Stimulated activated CD4-positive, alpha-beta T cell treated with anti-CD3 and anti-CD28 coated beads, Interleukin-12 subunit alpha, Interleukin-12 subunit beta, amount 100 ng/mL, for 48 hours (primary cell): ENCODE measurements at regions not wholly inside any gene's neighbourhood (a gene's known extent, or its start where the extent isn't known, plus 50 kb on each side); places are given as distances from the start of the nearest gene placed in this dataset.
"Not testable (repeated sequence)": the region's sequence is repeated elsewhere in the genome, so short reads cannot be mapped to it uniquely, and the experiment has no call there.

ENCODE experiments used
- DNase-seq, 3 donors: peaks; one replicate each; pipeline ENCODE4 v3.0.0-alpha.2; 2020; ENCODE audit warnings: low read depth in 2 of 3, low spot score in 1 of 3

DNA sequence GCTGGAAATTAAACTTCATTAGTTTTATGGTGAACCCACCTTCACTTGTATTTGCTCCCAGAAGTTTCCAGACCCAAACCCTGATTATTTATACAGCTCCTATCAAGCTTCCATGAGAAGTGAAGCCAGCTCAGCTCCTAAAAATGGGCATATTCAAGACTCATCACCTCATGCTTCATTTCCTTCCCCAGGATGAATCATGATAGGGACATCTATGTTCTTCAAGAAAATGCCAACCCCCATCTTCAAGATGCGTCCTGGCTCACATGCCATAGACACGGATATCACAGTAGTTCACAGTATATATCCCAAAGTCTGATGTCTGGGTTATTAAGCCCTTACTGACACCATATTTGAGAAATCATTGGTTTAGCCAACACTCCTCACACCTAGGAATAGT is 217.6 kb downstream of the NPR3 start:
- DNase-seq, result no peak

DNA sequence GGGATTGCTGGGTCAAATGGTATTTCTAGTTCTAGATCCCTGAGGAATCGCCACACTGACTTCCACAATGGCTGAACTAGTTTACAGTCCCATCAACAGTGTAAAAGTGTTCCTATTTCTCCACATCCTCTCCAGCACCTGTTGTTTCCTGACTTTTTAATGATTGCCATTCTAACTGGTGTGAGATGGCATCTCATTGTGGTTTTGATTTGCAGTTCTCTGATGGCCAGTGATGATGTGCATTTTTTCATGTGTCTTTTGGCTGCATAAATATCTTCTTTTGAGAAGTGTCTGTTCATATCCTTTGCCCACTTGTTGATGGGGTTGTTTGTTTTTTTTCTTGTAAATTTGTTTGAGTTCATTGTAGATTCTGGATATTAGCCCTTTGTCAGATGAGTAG is 220.3 kb downstream of the NPR3 start:
- DNase-seq, result not testable (repeated sequence)

DNA sequence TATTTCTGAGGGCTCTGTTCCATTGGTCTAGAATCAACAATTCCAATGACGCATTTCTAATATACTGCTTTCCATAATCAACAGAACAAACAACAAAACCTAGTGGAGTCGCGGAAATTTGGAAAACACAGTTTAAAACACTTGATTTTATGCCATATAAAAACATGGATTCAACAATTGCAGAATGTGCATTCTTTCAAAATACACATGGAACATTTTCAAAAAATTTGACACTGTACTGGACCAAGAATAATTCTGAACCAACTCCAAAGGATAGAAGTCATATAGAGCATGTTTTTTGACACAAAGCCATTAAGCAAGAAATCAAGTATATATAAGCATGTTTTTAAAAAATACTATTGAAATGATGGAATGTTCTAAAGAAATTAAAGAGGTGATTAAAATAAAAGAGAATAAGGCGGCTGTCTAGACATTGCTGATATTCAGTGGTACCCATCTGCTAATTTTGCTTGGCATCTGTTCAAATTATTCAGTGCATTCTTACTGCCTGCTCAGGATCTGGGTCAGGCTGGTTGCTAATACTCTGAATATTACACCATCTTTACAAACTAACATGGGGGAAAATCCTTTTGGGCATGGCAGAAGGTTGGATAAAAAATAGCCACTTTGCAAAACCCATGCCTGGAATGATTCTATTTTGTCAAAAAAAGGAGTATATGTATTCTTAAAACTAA is 221.3 kb downstream of the NPR3 start:
- no peak for DNase-seq

DNA sequence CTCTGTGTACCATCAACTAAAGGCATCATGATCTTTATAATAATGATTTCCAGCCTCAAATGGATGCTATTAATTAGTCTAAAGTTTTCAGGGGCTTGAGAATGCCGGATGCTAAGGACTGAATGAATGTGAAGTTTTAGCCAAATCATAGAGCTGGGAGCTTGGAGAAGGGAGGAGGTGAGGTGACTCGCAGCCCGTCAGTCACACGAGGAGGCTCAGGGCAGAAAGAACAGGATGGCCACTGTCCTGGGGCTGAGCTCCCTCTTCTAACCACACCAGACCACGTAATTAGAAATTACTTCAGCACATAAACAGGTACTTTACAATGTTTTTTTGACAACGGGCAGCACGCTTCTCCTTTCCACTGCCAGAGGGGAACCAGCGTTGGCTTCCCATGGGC is 222.6 kb downstream of the NPR3 start:
- no peak for DNase-seq

DNA sequence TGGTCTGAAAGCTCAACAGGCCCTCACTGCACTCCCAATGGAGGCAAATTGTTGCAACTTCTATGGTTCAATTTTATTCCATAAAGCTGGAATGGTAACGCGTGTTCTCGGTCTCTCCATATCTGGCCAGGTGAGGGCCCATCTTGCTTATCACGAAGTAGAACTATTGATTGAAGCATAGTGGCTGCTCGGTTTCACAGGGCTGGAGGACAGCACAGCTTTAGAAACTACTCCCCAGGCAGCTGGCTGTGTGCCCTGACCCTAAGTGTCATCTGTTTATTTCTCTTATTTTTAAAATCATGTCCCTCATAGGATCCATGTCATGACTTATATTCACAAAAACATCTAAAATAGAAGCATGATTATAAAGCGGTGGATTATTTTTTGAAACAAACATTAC is 223.4 kb downstream of the NPR3 start:
- DNase-seq, result no peak

DNA sequence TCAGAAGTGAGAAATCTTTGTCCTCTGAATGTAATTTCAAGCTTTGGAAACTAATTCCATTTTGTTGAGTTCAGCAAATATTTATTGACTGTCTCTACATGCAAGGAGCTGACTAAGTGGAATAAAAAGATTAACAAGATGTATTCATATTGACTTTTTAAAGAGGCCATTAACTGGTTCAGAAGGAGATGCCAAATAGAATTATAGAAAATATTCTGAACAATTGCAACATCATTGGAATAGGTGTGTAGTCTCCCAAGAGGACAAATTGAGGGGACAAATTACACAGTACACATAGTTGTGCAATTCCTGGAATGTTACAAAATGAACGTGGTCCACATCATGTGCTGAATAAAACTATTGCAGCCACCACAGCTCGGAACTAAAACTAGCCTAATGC is 224.2 kb downstream of the NPR3 start:
- no peak for DNase-seq

DNA sequence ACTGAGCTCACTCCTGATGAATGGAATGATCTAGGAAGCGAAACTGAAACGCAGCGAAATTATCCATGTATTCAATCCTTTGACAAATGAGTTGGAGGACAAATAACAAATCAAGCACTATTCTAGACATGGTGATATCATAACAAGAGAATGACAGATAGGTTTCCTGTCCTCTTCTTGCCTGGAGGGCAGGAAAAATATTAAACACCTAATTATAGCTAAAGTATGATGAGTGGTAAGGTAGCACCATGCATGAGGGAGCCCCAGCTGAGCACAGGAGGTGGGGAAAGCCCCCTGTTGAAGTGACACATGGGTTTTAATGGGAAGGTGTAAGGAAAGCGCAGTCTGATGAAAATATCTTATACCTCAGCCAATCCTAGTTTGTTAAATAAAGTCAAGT is 225.2 kb downstream of the NPR3 start:
- no peak for DNase-seq

DNA sequence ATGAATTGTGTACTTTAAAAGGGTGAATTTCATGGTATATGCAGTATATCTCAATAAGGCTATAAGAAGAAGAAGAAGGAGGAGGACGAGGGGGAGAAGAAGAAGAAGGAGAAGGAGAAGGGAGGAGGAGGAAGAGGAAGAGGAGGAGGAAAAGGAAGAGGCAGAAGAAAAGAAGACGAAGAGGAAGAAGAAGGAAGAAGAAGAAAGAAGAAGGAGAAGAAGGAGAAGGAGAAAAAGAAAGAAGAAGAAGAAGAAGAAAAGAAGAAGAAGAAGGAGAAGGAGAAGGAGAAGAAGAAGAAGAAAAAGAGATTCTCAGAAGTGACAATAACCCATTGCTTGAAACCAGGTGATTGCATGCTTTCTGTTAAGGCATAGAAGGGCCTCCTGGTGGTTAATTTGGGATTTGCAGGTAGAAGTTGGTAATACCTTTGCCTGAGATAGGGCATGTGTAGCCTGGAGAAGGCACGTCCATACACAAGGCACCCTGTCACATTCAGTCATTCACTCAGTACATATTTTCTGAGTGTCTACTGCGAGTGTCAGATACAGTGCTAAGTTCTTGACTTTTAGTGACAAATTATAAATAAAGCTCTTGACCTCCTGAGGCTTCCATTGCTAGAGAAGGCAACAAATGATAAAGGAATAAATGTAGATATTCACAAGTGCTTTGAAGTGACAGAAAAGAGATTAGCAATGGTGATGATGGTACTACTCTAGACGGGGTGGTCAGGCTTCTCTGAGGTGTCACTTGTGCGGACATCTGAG is 231.3 kb downstream of the NPR3 start:
- peak in 1 of 3 donors; percentile 25 for DNase-seq

DNA sequence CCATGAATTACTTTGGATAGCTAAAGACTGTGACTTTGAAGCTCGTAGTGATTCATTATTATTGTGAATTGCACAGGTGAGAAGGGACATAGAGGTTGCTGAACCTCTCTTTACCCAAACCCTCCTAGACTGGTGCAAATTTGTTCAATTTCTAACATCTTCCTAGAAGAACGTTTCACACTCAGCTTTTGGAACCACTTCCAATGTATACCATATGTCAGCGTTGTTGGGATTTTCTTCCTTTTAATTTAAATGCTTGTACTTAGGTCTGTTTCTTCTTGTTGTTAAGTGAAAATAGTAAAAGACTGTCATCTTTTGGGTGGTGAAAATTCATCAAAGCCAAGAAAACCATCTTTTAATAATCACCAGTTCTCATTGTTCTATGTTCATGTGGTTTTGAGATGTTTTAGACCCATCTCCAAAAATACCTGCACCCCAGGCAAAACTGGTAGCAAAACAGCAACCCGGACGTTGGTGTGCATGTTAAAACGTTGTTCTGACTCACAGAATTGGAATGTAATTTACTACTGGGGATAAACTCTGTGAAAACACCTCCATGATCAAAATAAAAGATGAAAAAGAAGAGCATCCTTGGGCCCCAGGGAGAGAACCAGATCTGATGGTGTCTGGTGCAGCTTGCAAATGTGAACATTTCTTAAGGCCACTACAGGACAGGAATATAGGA is 238.3 kb downstream of the NPR3 start:
- DNase-seq, result no peak

DNA sequence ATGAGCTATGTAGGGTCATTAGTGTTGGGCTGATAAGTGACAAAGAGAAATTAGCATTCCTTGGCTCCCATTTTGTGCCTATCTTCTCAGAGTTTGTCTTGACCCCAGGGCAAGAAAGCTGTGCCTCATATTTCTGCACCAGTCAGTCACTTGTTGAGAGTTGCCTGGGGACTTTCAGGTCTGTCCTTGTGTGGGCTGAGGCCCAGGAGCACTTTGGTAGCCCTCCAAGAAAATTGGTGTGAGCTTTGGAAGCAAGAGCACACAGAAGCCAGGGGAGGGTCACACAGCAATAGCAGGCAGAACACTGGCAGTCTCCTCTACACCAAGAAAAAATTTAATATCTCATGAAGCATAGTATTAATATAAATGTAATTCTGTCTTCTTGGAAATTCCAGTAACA is 239.9 kb downstream of the NPR3 start:
- no peak for DNase-seq

DNA sequence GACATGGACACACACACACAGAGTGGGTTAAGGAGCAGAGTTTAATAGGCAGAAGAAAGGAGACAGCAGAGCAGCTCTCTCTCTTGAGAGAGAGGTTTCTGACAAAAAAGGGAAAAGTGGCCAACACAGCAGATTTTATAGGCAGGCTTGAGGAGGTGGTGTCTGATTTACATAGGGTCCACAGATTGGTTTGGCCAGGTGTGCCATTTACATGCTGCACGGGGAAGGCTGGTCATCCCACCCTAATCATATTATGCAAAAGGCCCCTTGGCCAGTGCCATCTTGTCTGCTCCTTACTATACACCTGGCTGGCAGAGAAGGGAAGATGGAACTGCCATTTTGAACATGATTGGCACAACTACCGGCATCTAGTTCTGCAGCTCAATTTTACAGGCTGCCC is 240.8 kb downstream of the NPR3 start:
- no peak for DNase-seq

DNA sequence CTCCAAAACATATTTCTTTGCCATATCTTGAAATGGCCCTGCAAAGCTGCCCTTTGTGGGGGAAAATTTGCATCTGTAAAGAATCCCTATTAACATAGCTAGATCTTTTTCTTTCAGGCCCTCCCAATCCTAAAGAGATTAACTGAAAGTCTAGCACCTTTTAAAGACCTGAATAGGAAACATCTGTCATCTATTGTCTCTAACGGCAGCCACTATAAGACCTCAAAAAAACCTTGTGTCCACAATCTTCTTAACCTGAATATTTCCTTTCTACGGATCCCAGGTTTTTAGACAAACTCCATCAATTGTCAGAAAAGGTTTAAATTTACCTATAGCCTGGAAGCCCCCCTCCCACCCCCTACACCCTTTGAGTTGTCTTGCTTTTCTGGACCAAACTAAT is 241.3 kb downstream of the NPR3 start:
- DNase-seq, result not testable (repeated sequence)

DNA sequence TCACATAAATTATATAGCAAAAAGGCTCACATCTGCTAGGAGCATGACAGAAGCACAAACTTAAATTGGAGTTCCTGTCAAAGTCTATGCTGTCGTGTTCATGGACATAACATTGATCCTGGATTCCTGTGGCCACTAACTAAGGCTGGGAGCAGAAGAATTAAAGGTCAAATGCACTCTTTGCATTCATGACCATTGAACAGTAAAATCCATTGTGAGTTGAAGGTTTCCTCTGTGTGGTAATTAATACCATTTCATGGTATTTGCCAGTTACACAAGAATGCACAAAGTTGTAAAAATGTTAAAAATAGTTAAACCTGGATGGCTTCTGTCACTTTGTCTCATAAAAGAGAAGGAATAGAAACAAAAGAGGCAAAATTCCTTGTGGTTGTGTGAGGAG is 242.6 kb downstream of the NPR3 start:
- DNase-seq, result no peak

DNA sequence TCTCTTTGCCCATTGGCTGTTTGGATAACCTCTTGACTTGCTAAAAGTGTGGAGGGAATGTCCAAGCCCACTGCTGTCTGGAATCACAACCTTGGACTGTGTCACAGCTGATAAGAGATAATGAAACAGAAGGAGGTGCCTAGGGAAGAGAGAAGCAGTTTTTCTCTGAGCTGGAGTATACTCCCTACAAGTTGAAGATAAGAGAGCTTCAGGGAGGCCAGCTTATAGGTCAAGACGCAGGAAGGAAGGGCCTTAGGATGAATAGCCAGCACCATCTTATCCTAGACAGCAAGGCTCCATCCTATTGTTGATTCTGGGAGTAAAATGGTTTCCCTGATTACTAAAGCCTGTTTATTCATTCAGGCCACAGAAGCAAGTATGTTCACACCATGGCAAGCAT is 244.7 kb downstream of the NPR3 start:
- DNase-seq, result no peak

DNA sequence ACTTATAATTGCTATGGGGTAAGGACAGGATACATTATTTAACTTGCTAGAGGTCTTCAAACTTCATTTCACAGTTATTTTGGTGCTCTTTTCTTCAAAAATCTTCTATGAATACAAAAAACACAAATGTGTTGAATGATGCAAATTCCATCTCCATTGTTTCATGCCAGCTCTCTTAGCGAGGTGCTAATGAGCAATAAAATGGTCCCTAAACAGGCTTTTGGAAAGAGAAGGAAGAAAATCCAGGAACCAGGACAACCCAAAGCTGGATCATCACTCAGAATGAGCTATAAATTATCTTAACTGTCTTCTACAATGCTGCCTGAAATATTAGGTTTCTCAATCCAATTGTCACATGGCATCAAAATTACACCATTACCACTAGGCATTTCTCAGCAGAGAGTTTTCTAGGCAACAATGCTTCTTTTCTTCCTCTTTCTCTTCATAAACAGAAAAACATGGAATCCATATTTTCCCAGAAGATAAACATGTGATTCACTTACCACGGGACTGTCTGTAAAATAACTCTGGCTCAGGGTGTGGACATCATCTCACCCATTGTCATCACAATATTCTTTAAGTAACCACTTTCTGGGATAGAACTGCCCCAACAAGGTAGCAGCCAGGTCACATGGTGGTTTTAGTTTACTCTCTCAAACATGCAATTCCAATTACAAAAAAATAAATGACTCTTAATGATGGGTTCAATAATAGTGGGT is 249.4 kb downstream of the NPR3 start:
- DNase-seq, result no peak

DNA sequence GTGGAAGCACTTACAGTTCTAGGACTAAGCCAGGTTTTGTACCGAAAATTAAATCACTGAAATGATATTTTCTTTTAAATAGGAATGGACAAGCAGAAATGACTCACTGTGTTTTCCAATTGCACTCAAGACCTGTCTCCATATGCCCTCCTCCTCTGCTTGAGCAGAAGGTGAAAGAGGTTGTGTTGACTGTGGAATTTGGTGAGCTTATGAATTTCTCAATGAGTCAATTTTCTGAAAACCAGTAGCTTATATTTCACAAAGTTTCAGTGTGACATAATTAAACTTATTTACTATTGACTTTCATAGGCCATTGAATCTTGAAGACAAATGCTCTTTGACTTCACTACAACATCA is 249.9 kb downstream of the NPR3 start:
- DNase-seq, result no peak

DNA sequence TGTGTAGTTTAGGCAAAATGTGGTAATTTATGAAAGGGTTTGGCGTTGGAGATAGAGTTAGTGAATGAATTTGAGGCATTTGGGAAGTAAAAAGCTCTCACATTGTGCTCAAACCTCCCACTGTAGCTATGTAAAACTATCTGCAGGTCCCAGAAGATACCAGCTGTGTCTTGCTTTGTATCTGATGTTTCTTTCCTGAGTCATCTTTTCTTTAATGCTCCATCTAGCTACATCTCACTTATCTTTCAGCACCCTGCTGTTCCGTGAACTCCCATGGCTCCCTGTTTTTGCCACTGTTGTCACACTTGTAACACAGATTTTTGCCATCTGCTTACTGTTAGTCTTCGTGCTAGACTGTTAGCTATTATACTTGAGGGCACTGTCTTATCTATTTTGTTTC is 253.1 kb downstream of the NPR3 start:
- DNase-seq, result no peak

DNA sequence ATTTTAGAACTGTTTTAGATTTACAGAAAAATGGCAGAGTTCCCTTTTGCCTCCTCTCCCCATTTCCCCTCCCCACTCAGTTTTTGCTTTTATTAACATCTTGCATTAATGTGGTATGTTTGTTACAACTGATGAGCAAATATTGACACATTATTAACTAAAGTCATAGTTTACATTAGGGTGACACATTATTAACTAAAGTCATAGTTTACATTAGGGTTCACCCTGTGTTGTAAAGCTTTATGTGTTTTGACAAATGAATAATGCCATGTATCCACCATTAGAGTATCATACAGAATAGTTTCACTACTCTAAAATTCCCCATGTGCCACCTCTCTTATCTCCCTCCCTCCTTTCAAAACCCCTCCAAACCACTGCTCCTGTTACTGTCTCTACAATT is 262.5 kb downstream of the NPR3 start:
- DNase-seq, result no peak

DNA sequence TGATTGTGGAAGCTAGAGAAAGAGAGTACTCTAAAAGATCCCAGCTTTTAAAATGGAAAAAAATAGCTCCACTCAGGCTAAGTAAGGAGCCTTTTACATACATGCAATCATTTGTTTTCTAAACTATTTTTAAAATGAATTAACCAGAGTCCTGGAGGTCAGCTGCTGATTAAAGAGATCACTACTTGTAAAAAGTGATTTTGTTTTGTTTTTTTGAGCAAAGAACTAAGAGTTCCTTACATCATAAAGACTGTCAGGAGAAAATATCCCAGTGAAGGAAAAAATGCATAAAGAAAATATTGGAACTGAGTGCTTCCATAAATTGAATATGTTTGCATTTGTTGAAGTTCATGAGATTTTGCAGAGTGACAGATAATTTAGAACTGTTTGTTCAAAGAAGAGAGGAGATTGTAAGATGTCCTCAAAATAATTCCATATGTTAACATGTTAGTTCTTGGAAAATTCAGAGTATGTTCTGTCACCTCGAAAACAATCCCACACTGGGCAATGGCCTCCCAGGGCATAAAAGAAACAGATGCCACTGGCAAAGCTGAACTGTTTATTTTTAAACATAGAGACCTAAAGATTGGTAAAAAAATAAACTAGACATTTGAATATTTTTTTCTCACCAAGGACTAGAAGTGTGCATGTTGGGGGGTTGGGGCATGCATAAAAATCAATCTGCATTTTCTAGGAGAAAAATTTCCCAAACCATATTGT is 264.7 kb downstream of the NPR3 start:
- DNase-seq, result no peak

DNA sequence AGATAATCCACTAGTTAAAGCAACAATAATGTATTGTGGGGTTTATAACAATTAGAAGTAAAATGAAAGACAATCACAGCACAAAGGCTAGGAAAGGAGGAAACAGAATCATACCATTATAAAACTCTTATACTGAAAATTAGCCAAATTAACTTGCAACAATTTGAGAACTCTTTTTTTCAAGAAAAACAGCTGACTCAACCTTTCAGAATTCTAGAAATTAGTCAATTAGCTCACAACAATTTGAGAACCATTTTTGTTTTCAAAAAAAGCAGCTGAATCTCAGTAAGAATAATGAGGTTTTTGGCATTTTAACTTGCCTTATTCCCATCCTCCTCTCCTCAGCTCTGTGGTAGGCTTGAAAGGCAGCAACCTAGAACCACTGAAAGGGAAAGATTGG is 269.9 kb downstream of the NPR3 start:
- DNase-seq, result no peak
